Gastrocnemius medialis (tissue), 4 donors: ENCODE measurements at regions not wholly inside any gene's neighbourhood (a gene's known extent, or its start where the extent isn't known, plus 50 kb on each side); places are given as distances from the start of the nearest gene placed in this dataset.
"Not testable (repeated sequence)": the region's sequence is repeated elsewhere in the genome, so short reads cannot be mapped to it uniquely, and the experiment has no call there.

Experiments used
- ATAC-seq, 2 donors: fragments of 150-250 bp; one replicate each; pipeline ENCODE4 v1.9.1; 2016
- DNase-seq, 2 donors: peaks; one replicate each; pipeline ENCODE4 v3.0.0-alpha.2; 2019
- H3K27ac ChIP-seq, 4 donors: fragments of 200-600 bp; sonication (generic); 1 replicate in 1 of 4; 2 replicates in 3 of 4; pipeline ENCODE4 v1.5.1; 2016 to 2018; ENCODE audit warnings: mild to moderate bottlenecking in 2 of 4, moderate library complexity in 1 of 4
- H3K27me3 ChIP-seq, 3 donors: fragments of 200-600 bp; sonication (generic) in 2 of 3; 1 replicate in 1 of 3; 2 replicates in 2 of 3; pipeline versions ENCODE4 v1.5.1 to v1.6.0; 2016 to 2019; ENCODE audit warnings: mild to moderate bottlenecking in 1 of 3, moderate library complexity in 1 of 3
- H3K36me3 ChIP-seq, 2 donors: fragments of 200-600 bp; sonication (generic) in 1 of 2; one replicate each; pipeline ENCODE4 v1.5.1; 2017 to 2018
- H3K4me1 ChIP-seq, 2 donors: fragments of 200-600 bp; sonication (generic) in 1 of 2; one replicate each; pipeline ENCODE4 v1.5.1; 2016 to 2017; ENCODE audit warnings: mild to moderate bottlenecking in 2 of 2
- H3K4me3 ChIP-seq, 4 donors: fragments of 200-600 bp; sonication (generic) in 3 of 4; 1 replicate in 1 of 4; 2 replicates in 3 of 4; pipeline ENCODE4 v1.5.1; 2016 to 2019; ENCODE audit warnings: mild to moderate bottlenecking in 2 of 4
- H3K9me3 ChIP-seq, 3 donors: fragments of 200-600 bp; sonication (generic) in 2 of 3; 1 replicate in 1 of 3; 2 replicates in 2 of 3; pipeline ENCODE4 v1.5.1; 2016 to 2019
- CTCF ChIP-seq, 5 experiments: fragments of 450-650 bp in 3 of 5; fragments of 200-600 bp in 2 of 5; sonication (generic) in 2 of 5; IDR thresholded peaks in 4 of 5; conservative IDR thresholded peaks in 1 of 5; 1 replicate in 4 of 5; 2 replicates in 1 of 5; pipeline ENCODE4 v1.5.1; 2016 to 2019; ENCODE audit warnings: antibody characterized with exemption in 5 of 5, mild to moderate bottlenecking in 3 of 5, moderate library complexity in 3 of 5
- POLR2A ChIP-seq, 2 donors: fragments of 450-650 bp; IDR thresholded peaks; one replicate each; pipeline ENCODE4 v1.6.1; 2017; ENCODE audit warnings: antibody characterized with exemption in 2 of 2, mild to moderate bottlenecking in 2 of 2, moderate library complexity in 2 of 2
- in situ Hi-C, 4 donors: fragments of 200-750 bp; cut with MboI; loops; one replicate each; pipeline versions ENCODE4 v1.15.0 to v1.8.0; 2017; ENCODE audit warnings: low sequenced_read_pairs in 4 of 4
- intact Hi-C: fragments of 100-400 bp; cut with DNase I; formaldehyde crosslinking; loops from one replicate; pipeline ENCODE4 v1.15.1; 2023; ENCODE audit warnings: low total_unique reads

DNA sequence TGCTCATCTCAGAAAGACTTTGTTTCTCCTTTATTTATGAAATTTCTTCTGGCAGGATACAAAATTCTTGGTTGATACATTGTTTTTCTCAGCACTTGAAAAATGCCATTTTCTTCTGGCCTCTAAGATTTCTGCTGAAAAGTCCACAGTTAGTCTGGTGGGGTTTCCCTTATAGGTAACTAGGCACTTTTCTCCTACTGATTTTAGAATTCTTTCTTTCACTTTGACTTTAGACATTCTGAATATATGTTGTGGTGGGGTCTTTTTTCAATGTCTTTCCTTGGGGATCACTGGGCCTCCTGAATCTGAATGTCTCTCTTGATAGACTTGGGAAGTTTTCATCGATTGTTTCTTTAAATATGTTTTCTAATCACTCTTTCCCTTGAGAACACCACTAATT is 79.6 kb downstream of the CETN3 start:
- Histone ChIP-seq H3K36me3 (no peaks in the 10 kb centered on the region), H3K9me3 (no peaks in the 10 kb centered on the region), H3K4me1 (no peaks in the 10 kb centered on the region), H3K27me3 (no peaks in the 10 kb centered on the region), H3K4me3 (no peak overlapping the region), H3K27ac (no peak overlapping the region)
- DNase-seq (no peak), ATAC-seq (no peak)
- TF ChIP-seq CTCF (IDR thresholded peaks at IDR 0.05 in 4 of 5, conservative IDR thresholded peaks at IDR 0.05 in 1 of 5) (no peak), POLR2A (IDR thresholded peaks at IDR 0.05) (no peak)
- in situ Hi-C loops (no loop called here), intact Hi-C loops (no loop called here)

- Histone ChIP-seq H3K36me3 (no peaks in the 10 kb centered on the region), H3K27ac (no peak overlapping the region), H3K4me1 (no peaks in the 10 kb centered on the region), H3K27me3 (no peaks in the 10 kb centered on the region), H3K9me3 (no peaks in the 10 kb centered on the region), H3K4me3 (no peak overlapping the region)
- intact Hi-C loops (no loop called here), in situ Hi-C loops (no loop called here)
- no peak for ATAC-seq
- DNase-seq = no peak
- TF ChIP-seq CTCF (IDR thresholded peaks at IDR 0.05 in 4 of 5, conservative IDR thresholded peaks at IDR 0.05 in 1 of 5) (no peak), POLR2A (IDR thresholded peaks at IDR 0.05) (no peak)
These were observed 82.6 kb downstream of the CETN3 start for GRCh38 chr5:90326995-90327394.

DNA sequence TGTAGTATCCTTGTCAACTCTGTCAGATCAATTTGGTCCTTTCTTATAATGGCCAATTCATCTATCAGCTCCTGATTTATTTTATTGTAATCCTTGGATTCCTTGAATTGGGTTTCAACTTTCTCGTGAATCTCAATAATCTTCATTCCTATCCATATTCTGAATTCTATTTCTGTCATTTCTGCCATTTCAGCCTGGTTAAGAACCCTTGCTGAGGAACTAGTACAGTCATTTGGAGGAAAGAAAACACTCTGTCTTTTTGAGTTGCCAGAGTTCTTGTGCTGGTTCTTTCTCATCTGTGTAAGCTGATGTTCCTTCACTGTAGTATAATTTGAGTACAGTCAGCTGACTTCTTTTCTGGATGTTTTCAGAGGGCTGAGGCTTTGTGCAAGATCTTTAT is 84.5 kb downstream of the CETN3 start:
- no peak for TF ChIP-seq CTCF (IDR thresholded peaks at IDR 0.05 in 4 of 5, conservative IDR thresholded peaks at IDR 0.05 in 1 of 5)
- TF ChIP-seq POLR2A (IDR thresholded peaks at IDR 0.05) = no peak
- in situ Hi-C loops = no loop called here
- Histone ChIP-seq H3K4me1 (no peaks in the 10 kb centered on the region), H3K4me3 (no peak overlapping the region), H3K27ac (no peak overlapping the region), H3K36me3 (no peaks in the 10 kb centered on the region), H3K27me3 (no peaks in the 10 kb centered on the region), H3K9me3 (peaks cover 0 to 5% (median 0%) of the 10 kb centered on the region in 3 donors)
- ATAC-seq = no peak
- DNase-seq = no peak
- intact Hi-C loops = no loop called here

DNA sequence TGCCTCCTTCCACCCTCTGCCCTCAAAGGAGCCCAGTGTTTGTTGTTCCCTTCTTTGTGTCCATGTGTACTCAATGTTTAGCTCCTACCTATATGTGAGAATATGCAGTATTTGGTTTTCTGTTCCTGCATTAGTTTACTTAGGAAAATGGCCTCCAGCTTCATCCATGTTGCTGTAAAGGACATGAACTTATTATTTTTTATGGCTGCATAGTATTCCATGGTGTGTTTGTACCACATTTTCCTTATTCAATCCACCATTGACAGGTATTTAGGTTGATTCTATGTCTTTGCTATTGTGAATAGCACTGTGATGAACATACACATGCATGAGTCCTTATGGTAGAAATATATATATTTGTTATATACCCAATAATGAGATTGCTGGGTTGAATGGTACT is 89.2 kb downstream of the CETN3 start:
- H3K27me3 ChIP-seq, DNase-seq, intact Hi-C loops, in situ Hi-C loops, H3K36me3 ChIP-seq, H3K9me3 ChIP-seq, H3K4me1 ChIP-seq, ATAC-seq, H3K27ac ChIP-seq, H3K4me3 ChIP-seq: not testable (repeated sequence)

DNA sequence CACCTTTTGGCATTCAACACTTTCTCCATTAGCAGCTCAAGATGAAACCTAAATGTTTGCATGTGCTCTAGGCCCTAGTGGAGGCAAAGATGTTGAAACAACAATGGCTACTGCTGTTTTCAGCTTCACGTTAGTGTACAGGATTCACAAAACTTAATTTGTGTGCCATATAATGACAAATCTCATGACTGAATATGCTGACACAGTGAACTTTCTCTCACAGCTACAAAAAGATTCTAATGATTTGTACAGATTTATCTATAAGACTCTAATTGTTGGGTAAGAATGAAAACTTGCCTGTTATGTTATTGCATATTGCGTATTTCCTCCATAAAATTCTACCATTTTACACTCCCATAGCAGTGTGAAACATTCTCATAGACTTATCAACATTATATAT is 97.5 kb downstream of the CETN3 start:
- H3K4me1 ChIP-seq = no peaks in the 10 kb centered on the region

More for the DNA sequence above, 97.5 kb downstream of the CETN3 start:
- Histone ChIP-seq H3K9me3 (no peaks in the 10 kb centered on the region), H3K27me3 (no peaks in the 10 kb centered on the region), H3K27ac (no peak overlapping the region), H3K4me3 (no peak overlapping the region), H3K36me3 (no peaks in the 10 kb centered on the region)
- in situ Hi-C loops = no loop called here
- no peak for ATAC-seq
- TF ChIP-seq CTCF (IDR thresholded peaks at IDR 0.05 in 4 of 5, conservative IDR thresholded peaks at IDR 0.05 in 1 of 5) = no peak
- no peak for TF ChIP-seq POLR2A (IDR thresholded peaks at IDR 0.05)
- intact Hi-C loops = no loop called here
- DNase-seq = no peak
